ENCODE measurements at regions not wholly inside any gene's neighbourhood (a gene's known extent, or its start where the extent isn't known, plus 50 kb on each side); places are given as distances from the start of the nearest gene placed in this dataset.
"Not testable (repeated sequence)": the region's sequence is repeated elsewhere in the genome, so short reads cannot be mapped to it uniquely, and the experiment has no call there.

DNA sequence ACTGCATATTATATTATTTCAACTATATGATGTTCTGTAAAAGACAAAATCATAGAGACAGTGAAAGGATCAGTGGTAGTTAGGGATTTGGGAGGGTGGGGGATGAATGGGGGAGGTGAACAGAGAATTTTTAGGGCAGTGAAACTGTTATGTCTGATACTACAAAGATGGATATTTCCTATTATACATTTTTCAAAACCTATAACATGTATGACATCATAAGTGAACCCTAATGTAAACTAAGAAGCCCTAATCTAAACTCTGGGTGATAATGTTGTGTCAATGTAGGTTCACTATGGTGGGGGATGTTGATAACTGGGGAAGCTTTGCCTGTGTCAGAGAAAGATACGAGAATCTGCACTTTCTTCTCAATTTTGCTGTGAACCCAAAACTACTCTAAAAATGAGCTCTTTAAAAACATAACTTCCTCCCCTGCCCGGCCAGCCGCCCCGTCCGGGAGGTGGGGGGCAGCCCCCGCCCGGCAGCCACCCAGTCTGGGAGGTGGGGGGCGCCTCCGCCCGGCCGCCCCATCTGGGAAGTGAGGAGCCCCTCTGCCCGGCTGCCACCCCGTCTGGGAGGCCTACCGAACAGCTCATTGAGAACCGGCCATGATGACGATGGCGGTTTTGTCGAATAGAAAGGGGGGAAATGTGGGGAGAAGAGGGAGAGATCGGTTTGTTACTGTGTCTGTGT lies 234.4 kb downstream of the RPIA start:
- DNase-seq (ENCODE audit: low read depth in 2 of 2), result no peak

DNA sequence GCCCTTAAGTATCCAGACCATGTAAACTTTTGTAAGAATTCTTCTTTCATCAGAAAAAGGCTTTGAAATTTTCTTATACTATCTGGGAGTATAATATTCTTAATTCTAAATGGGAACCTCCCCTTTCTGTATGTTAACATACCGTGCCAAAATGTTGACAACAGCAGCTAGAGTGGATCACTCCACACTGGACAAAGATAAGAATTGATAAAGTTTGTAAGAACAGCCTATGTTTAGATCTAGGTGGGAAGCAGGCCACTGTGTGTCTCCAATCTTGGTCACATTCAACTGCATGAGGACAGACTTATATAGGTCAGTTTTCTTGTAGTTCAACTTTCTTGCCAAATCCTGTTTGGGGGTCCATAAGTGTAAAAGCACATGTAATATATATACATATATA lies 235.7 kb downstream of the RPIA start:
- no peak for DNase-seq (ENCODE audit: low read depth in 2 of 2)

DNA sequence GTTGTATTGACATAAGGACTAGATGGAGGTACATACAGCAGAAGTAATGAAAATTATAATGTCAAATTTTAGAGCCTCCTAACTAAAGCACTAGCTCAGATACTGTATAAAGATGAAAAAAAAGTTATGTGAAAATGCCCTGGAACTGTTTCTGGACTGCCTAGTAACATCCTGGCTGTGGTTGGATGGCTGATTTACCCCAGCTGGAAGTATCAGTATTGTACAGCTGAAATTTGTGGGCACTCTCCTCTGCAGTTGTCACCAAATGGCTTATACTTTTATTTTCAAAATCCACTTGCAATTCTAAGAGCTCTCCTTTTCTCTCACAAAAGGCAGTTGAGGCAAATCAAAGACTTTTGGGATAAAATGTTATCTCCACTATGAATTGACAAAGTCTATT lies 239.2 kb downstream of the RPIA start:
- no peak for DNase-seq (ENCODE audit: low read depth in 2 of 2)

- DNase-seq (ENCODE audit: low read depth in 2 of 2), result no peak
Measured at GRCh38 chr2:88932686-88933085, 241.2 kb downstream of the RPIA start.

DNA sequence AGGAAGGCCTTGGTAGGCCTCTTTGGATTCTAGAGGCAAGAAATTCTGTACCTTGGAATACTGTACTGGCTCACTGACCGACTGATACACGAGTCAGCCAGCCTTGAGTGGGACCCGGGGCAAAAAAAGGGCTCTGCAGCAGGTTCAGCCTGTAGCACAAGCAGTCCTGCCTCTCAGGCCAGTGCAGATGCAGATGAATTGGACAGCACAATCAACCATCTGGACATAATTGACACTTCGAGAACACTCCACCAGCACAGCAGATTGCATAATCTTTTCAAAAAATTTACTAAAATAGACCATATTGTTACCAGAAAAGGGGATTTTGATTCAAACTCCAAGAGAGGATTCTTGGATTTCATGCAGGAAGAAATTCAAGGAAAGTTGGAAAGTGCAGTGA lies 241.6 kb downstream of the RPIA start:
- no peak for DNase-seq (ENCODE audit: low read depth in 2 of 2)

- no peak for DNase-seq (ENCODE audit: low read depth in 2 of 2)
Measured at GRCh38 chr2:88933980-88934379, 242.5 kb downstream of the RPIA start.

- not testable (repeated sequence) for DNase-seq (ENCODE audit: low read depth in 2 of 2)
Measured at GRCh38 chr2:88941178-88941577, 249.7 kb downstream of the RPIA start.

DNA sequence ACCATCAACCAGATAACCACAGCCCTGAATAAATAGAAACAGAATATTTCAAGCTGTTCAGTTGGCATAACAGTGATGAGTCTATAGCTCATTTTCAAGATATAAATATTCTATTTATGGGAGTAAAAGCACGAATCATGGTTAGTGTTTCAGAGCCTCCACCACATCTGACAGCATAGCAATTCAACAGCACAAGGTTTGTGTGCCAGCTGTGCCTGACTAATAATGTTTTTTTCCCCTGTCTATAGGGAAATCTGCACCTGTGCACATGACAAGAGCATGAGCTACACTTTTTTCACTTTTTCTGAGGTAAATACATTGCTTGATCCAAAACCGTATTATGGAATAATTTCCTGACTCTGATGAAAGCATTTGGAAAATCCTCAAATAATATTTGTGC lies 251.3 kb downstream of the RPIA start:
- DNase-seq (ENCODE audit: low read depth in 2 of 2), result no peak

DNA sequence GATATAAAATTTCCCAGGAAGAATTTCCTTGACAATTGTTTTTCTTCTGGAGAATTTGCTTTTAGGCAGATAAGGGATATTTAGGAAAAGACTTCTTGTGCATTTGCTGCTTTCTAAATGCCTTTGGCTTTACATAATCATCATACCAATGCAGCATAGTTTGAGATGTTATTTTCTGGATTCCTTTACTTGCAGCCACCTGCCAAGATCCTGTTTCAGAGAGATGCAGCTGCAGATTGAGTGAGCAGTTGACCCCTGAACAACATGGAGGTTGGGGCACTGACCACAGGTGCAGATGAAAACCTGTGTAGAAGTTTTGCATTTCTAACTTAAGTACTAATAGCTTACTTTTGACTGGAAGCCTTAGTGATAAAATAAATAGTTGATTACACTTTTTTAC lies 257.9 kb downstream of the RPIA start:
- no peak for DNase-seq (ENCODE audit: low read depth in 2 of 2)

- DNase-seq (ENCODE audit: low read depth in 2 of 2), result no peak
Measured at GRCh38 chr2:88950010-88950409, 258.5 kb downstream of the RPIA start.

GRCh38 chr2:88955607-88956006 lies 264.1 kb downstream of the RPIA start:
- DNase-seq (ENCODE audit: low read depth in 2 of 2), result no peak

DNA sequence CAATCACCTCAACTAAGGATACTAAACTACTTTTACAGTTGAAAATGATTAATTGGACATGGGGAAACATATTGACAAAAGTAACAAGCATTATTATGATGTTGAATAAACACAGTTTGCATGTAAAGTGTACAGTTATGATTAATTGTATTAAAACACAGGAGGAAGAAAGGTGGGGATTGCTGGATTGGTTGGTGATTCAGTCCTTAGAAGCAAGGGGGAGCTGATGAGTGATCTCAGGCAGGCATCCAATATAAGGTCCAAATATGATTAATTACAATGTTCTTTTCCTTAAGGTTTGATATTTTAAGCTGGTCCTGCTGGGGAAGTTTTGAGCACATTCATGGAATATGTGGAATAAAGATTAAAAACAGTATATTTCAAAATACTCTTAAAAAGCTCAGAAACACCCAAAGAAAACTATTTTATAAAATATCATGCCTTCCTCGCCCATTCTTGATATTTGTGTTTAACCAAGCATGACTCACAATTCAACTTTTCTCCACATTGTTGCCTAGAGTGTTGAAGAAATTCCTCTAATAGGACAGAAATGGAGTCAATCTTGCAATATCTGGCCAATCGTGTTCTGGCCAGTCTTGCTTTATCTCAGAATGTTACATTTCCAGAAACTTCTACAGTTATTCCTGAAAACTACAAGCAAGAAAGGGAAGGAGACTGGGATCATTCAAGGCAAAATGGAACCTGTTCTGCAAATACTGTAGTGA lies 268.2 kb downstream of the RPIA start:
- no peak for DNase-seq (ENCODE audit: low read depth in 2 of 2)

GRCh38 chr2:88961323-88961722 lies 269.9 kb downstream of the RPIA start:
- DNase-seq (ENCODE audit: low read depth in 2 of 2), result not testable (repeated sequence)

- no peak for DNase-seq (ENCODE audit: low read depth in 2 of 2)
Measured at GRCh38 chr2:88967844-88968243, 276.4 kb downstream of the RPIA start.

DNA sequence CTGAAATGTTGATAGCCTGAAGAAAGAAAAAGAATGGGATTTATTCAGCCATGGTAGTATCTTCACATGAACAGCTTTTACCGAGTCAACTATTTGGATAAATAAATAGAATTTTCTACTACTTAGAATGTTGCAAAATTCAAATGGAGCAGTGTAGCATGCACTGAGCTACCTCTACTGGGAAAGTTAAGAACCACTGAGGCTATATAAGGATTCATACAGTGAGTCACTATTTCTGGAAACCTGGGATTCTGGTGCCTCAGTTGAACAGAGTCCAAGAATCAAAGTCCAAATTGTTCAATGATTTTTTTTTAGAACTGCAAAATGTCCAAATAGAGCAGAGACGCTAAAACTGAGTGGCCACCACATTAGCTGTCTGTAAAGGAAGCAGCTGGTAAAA lies 286.5 kb downstream of the RPIA start:
- not testable (repeated sequence) for DNase-seq (ENCODE audit: low read depth in 2 of 2)

GRCh38 chr2:88978446-88978845 lies 287.0 kb downstream of the RPIA start:
- DNase-seq (ENCODE audit: low read depth in 2 of 2), result not testable (repeated sequence)

DNA sequence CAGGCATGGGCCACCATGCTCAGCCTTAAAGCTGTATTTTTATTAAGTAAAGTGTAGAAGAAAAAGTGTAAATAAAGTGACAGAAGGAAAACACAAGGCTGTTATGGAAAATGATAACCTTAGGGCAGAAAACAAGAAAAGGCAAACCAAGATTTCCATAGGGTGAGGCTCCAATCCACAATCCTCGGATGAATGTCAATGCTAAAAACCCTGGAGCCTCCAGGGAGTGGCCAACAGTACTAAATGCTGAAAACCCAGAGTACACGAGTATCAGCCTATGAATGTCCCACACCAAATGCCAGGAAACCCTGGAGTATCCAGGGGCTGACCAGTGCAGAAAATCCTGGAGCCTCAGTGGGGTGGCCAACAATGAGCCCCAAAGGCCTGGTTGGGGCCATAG lies 292.6 kb downstream of the RPIA start:
- not testable (repeated sequence) for DNase-seq (ENCODE audit: low read depth in 2 of 2)

DNA sequence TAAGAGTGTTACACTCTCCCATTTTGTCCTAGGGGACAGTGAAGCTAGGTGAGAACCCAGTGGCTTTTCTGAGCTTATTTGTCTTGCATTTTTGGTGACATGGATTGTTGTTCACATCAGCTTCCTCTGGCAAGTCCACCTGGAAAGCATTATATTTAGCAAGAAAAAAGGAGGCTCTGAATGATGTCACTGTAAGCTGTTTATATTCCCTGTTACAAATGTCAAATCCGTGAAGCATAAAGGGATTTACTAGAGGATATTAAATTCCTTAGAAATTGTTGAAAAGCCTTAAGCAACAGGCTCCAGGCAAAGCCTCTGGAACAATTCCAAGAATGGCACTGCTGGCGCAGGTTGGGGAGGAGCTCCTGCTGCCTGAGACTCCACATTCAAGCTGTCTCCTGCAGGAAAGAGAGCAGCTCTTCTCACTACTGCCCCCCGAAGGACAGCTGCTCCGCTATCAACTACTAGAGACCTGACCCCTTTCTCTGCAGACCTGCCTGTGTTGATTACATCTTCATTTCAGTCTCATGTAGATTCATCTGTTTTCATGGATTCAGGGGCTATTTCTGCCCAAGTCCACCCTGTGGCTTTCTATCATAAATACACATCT lies 295.4 kb downstream of the RPIA start:
- not testable (repeated sequence) for DNase-seq (ENCODE audit: low read depth in 2 of 2)

GRCh38 chr2:88988617-88989016 lies 297.1 kb downstream of the RPIA start:
- DNase-seq (ENCODE audit: low read depth in 2 of 2), result not testable (repeated sequence)

- DNase-seq (ENCODE audit: low read depth in 2 of 2), result not testable (repeated sequence)
Measured at GRCh38 chr2:88992819-88993218, 301.3 kb downstream of the RPIA start.

GRCh38 chr2:88994856-88995255 lies 303.4 kb downstream of the RPIA start:
- not testable (repeated sequence) for DNase-seq (ENCODE audit: low read depth in 2 of 2)

GRCh38 chr2:88996588-88996987 lies 305.1 kb downstream of the RPIA start:
- not testable (repeated sequence) for DNase-seq (ENCODE audit: low read depth in 2 of 2)

DNA sequence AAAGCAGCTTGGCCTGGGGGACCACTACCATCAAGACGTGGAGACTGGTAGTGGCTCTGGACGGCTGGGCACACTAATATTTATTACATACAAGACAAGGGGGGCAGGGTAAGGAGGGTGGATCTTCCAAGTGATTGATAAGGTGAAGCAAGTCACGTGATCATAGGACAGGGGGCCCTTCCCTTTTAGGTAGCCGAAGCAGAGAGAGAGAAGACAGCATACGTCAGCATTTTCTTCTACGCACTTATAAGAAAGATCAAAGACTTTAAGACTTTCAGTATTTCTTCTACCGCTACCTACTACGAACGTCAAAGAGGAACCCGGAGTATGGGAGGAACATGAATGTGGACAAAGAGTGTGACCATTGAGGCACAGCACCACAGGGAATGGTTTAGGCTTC lies 307.9 kb downstream of the RPIA start:
- DNase-seq (ENCODE audit: low read depth in 2 of 2), result no peak

All from stimulated activated CD8-positive, alpha-beta memory T cell treated with anti-CD3 and anti-CD28 coated beads, Interleukin-2, amount 100 ng/mL, for 48 hours (primary cell).